ENCODE measurements at regions not wholly inside any gene's neighbourhood (a gene's known extent, or its start where the extent isn't known, plus 50 kb on each side); places are given as distances from the start of the nearest gene placed in this dataset.

DNA sequence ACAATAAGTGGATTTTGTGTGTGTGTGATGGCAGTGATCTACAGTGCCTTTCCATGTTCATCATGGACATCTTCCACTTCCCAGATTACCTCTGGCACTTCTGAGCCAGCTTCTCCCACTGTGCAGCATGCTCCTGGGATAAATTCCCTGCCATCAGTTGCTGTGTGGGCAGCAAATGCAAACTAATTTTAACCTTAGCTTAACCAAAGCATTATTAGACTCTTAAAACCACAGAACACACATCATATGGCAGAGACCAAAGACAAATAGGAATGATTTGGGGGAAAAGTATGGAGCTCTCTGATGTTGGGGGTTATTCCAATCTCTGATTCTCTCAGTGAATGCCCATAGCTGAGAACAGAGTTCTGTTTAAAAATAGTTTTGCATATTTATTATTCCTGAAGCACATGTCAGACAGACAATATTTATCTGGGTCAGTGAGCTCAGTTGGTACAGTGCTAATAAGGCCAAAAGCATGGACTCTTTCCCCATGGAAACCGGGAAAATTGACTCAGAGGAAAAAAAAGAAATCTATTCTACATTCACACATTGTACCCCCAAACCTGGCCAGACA, 567.4 kb downstream of the IQCM start:
- Mint-ChIP-seq H3K27ac (no peak overlapping the region), H3K4me1 (no peaks in the 10 kb centered on the region), H3K4me3 (no peak overlapping the region), H3K27me3 (no peaks in the 10 kb centered on the region), H3K9me3 (no peaks in the 10 kb centered on the region), H3K36me3 (ENCODE audit: low read depth) (no peaks in the 10 kb centered on the region)
- DNase-seq = no peak
- ChIA-PET POLR2A (no interaction called here), CTCF (no interaction called here)

DNA sequence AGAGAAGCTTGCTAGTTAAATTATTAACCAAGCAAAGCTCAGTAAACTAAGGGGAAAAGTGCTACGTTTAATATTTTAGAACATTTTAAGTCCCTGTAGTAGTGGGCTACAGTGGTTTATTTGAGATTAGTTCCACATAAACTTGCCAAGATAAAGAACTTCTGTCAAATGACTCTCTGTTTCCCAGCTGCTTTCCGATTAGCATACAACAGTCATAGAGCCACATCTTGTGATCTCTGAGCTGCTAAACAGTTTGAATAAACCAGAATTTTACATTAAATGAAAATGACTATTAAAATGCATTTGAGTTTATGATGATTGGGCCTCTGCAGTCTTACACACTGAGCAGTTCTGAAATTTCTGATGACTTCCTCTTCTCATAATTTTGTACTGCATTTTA, 568.5 kb downstream of the IQCM start:
- Mint-ChIP-seq H3K4me3 (no peak overlapping the region), H3K27ac (no peak overlapping the region), H3K9me3 (no peaks in the 10 kb centered on the region), H3K36me3 (ENCODE audit: low read depth) (no peaks in the 10 kb centered on the region), H3K27me3 (no peaks in the 10 kb centered on the region), H3K4me1 (no peaks in the 10 kb centered on the region)
- ChIA-PET POLR2A (no interaction called here), CTCF (no interaction called here)
- DNase-seq = no peak

DNA sequence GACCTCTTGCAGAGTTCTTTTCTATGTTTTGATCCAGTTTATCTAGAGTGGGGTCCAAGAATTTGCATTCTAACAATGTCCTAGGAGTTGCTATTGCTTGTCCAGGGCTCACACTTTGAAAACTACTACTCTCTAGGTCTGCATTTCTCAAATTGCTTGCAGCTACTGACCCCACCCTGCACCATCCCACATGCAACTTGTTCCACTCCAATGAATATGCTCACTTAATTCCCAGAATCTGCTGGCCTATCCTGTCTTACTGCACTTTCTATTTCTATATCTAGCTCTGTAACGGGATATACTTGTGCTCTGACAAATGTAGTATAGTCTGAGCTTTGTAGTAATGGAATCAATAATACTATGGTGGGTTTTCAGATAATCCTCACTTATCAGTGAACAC, 570.3 kb downstream of the IQCM start:
- POLR2A ChIA-PET = no interaction called here
- no peaks in the 10 kb centered on the region for H3K9me3 Mint-ChIP-seq
- H3K4me3 Mint-ChIP-seq = no peak overlapping the region
- no peaks in the 10 kb centered on the region for H3K36me3 Mint-ChIP-seq (ENCODE audit: low read depth)
- CTCF ChIA-PET = interaction anchor here (1.6 kb wide), 1 partner anchor 18 kb away, joined by 3 read pairs; no protein-coding TSS in a partner anchor
- no peaks in the 10 kb centered on the region for H3K4me1 Mint-ChIP-seq
- no peak overlapping the region for H3K27ac Mint-ChIP-seq
- no peak for DNase-seq
- no peaks in the 10 kb centered on the region for H3K27me3 Mint-ChIP-seq

DNA sequence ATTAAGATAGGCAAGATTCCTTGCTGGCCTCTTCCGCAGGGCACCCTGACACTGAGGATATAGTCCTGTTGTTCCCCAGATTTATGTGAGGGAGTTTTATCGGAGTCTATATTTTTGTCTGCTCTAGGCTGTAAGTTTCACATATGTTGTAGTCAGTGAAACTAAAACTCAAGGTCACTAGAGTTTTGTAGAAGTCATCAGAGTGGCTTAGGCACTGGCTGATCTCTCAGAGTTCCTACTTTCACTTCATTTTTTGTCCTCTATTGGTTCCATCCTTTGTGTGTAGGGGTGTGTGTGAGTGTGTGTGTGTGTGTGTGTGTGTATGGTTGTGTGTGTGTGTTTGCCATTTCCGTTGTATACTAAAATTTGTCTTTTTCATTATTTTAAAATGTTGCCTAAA, 577.5 kb downstream of the IQCM start:
- DNase-seq = no peak
- CTCF ChIA-PET = no interaction called here

DNA sequence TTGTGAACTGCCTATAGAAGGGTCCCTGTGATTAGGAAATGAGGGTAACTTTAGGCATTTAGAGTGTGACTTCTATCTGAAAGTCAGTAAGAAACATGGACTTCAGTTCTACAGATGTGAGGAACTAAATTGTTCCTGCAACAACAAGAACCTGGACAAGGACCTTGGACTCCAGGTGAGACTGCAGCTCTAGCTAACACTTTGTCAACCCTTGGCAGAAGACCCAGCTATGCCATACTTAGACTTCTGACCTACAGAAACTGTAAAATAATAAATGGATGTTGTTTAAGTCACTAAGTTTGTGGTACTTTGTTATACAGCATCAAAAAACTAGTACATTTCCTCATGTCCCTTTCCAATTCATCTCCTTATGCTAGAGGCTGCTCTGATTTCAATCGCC, 580.8 kb downstream of the IQCM start:
- ChIA-PET CTCF (no interaction called here), POLR2A (no interaction called here)
- Mint-ChIP-seq H3K27ac (no peak overlapping the region), H3K4me3 (no peak overlapping the region), H3K36me3 (ENCODE audit: low read depth) (no peaks in the 10 kb centered on the region), H3K27me3 (no peaks in the 10 kb centered on the region), H3K9me3 (no peaks in the 10 kb centered on the region), H3K4me1 (no peaks in the 10 kb centered on the region)
- no peak for DNase-seq

More for the DNA sequence above, 577.5 kb downstream of the IQCM start:
- Mint-ChIP-seq H3K36me3 (ENCODE audit: low read depth) (no peaks in the 10 kb centered on the region), H3K4me1 (no peaks in the 10 kb centered on the region), H3K4me3 (no peak overlapping the region), H3K9me3 (no peaks in the 10 kb centered on the region), H3K27ac (no peak overlapping the region), H3K27me3 (no peaks in the 10 kb centered on the region)
- POLR2A ChIA-PET = no interaction called here

DNA sequence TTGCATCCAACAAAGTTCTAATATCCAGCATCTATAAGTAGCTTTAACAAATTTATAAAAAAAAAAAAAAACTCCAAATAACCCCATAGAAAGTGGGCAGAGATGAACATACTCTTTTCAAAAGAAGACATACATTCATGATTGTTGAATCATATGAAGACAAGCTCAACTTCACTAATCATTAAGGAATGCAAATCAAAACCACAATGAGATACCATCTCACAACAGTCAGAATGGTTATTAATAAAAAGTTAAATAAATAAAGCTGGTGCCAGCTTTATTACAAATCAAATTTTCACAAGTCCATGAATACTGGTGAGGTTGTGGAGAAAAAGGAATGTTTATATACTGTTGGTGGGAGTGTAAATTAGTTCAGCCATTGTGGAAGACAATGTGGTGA, 592.0 kb downstream of the IQCM start:
- Mint-ChIP-seq H3K36me3 (ENCODE audit: low read depth) (no peaks in the 10 kb centered on the region), H3K4me1 (no peaks in the 10 kb centered on the region), H3K4me3 (no peak overlapping the region), H3K9me3 (peaks cover 2% of the 10 kb centered on the region), H3K27me3 (no peaks in the 10 kb centered on the region), H3K27ac (no peak overlapping the region)
- DNase-seq = no peak
- ChIA-PET CTCF (no interaction called here), POLR2A (no interaction called here)

DNA sequence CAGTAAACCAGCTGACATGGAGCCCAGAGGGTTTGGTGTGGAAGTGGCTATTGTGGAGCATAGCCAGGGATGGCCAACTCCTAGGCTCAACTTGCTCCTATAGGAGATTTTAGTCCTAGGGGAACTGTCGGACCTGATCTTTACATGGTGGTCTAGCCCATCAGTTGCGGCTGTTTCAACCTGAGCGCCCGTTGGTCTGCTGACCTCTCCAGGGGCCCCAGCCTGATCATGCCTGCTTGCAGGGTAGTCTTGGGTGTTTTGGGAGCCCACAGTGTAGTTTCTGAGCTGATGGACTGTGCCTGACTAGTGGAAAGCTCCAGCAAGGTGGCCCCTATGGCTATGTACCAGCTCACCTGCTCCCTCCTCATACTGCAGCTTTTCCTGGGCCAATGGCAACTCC, 597.0 kb downstream of the IQCM start:
- ChIA-PET POLR2A (no interaction called here), CTCF (no interaction called here)
- Mint-ChIP-seq H3K9me3 (peaks cover 4% of the 10 kb centered on the region), H3K27ac (no peak overlapping the region), H3K4me3 (no peak overlapping the region), H3K4me1 (no peaks in the 10 kb centered on the region), H3K36me3 (ENCODE audit: low read depth) (no peaks in the 10 kb centered on the region), H3K27me3 (no peaks in the 10 kb centered on the region)
- DNase-seq = no peak

DNA sequence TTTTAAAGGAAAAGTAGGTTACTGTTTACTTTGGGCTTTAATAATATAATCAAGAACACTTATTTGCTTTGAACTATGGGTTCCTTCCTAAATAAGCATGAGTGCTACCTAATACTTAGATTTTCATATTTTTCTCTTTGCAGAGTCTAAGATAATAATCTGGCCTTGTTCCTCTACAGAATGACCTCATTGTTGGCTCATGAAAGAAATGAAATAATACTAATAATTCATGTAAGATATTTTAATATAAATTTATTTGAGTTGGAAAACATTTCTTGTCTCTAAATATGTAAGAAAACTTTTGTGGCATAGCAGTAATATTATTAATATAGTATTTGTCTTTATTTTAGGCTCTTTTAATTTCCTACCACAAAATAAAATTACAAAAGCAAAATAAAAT, 601.3 kb downstream of the IQCM start:
- Mint-ChIP-seq H3K27me3 (no peaks in the 10 kb centered on the region), H3K4me1 (no peaks in the 10 kb centered on the region), H3K9me3 (peaks cover 2% of the 10 kb centered on the region), H3K27ac (no peak overlapping the region), H3K36me3 (ENCODE audit: low read depth) (no peaks in the 10 kb centered on the region), H3K4me3 (no peak overlapping the region)
- no peak for DNase-seq
- ChIA-PET POLR2A (no interaction called here), CTCF (no interaction called here)

DNA sequence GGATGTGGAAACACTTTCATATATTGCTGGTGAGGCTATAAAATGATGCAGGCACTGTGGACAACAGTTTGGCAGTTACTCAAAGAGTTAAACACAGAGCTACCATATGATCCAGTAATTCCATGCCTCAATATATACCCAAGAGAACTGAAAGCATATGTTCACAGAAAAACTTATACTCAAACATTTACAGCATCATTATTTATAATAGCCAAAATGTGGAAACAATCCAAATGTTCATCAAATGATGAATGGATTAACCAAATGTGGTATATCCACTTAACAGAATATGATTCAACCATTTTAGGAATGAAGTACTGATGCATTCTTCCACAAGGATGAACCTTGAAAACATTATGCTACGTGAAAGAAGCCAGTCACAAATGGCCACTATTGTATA, 603.8 kb downstream of the IQCM start:
- CTCF ChIA-PET = no interaction called here
- DNase-seq = no peak
- Mint-ChIP-seq H3K27me3 (no peaks in the 10 kb centered on the region), H3K4me1 (no peaks in the 10 kb centered on the region), H3K27ac (no peak overlapping the region), H3K4me3 (no peak overlapping the region), H3K9me3 (no peaks in the 10 kb centered on the region), H3K36me3 (ENCODE audit: low read depth) (no peaks in the 10 kb centered on the region)
- POLR2A ChIA-PET = no interaction called here

DNA sequence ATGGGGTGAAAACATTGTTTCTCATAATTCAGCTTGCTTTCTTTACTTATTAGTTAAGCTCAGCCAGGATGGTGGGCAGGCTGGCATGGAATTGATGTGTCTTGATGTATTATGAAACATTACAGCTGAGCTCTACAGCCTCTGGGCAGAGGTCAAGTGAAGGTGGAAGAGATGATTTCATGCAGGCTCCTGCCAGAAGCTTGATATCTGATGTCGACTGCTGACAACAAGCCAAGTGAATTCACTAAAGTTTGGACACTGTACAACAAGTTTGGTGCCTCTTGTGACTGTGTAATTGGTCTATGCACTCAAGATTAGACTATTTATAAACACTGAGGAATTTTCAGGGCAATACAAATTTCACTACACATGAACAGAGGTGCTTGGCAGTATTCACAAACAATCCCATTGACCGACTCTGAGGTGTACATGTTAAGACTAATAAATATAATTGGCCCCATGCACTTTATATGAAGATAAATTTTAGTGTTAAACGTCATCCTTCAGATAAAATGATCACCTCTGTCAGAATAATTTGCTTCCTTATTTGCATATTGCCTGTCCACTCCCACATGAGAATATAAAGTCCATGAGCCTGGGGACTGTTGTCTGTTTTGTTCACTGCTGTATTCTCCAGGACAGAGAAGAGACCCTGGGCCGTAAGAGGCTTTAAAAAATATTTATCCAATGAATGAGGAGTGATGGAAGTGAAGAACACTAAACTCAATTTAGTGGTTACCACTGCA, 612.2 kb downstream of the IQCM start:
- CTCF ChIA-PET = no interaction called here
- POLR2A ChIA-PET = no interaction called here
- Mint-ChIP-seq H3K36me3 (ENCODE audit: low read depth) (no peaks in the 10 kb centered on the region), H3K27ac (no peak overlapping the region), H3K27me3 (no peaks in the 10 kb centered on the region), H3K4me1 (no peaks in the 10 kb centered on the region), H3K9me3 (no peaks in the 10 kb centered on the region), H3K4me3 (no peak overlapping the region)
- DNase-seq = no peak

DNA sequence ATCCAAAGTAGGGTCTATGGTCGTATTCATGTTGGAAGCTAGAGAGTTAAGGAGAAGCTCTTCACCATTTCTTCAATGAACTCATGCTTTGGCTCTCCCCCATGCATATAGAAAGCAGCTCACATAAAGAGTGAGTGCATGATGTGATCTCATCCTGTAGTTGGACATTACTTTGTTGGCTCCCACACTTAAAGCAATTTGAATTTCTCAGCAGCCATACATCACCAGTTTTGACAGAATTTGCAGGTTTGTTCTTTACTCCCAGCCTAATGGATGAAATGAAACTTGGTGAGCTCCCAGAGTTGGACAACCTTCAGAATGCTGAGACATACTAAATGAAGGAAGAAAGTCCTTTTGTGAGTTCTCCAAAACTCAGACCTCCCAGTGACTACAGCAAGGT, 613.5 kb downstream of the IQCM start:
- ChIA-PET CTCF (no interaction called here), POLR2A (no interaction called here)
- H3K27ac Mint-ChIP-seq = no peak overlapping the region
- DNase-seq = no peak
- no peaks in the 10 kb centered on the region for H3K27me3 Mint-ChIP-seq
- H3K4me1 Mint-ChIP-seq = no peaks in the 10 kb centered on the region
- H3K36me3 Mint-ChIP-seq (ENCODE audit: low read depth) = no peaks in the 10 kb centered on the region
- H3K9me3 Mint-ChIP-seq = no peaks in the 10 kb centered on the region
- no peak overlapping the region for H3K4me3 Mint-ChIP-seq

DNA sequence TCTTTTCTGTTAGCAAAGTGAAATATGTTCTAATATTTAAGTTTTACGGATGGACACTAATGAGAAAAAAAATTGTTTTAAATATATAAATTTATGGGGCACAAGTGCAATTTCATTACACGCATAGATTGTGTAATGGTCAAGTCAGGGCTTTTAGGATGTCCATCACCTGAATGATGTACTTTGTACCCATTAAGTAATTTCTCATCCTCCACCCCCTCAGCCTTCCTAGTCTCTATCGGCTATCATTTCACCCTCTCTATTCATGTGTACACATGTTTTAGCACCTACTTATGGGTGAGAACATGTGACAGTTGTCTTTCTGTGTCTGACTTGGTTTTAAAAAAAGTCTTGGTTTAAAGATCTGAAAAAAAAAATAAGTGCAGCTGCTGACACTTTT, 616.0 kb downstream of the IQCM start:
- no peaks in the 10 kb centered on the region for H3K27me3 Mint-ChIP-seq
- no peak overlapping the region for H3K27ac Mint-ChIP-seq
- no peaks in the 10 kb centered on the region for H3K4me1 Mint-ChIP-seq
- no peak overlapping the region for H3K4me3 Mint-ChIP-seq
- ChIA-PET CTCF (no interaction called here), POLR2A (no interaction called here)
- H3K9me3 Mint-ChIP-seq = no peaks in the 10 kb centered on the region
- no peak for DNase-seq
- H3K36me3 Mint-ChIP-seq (ENCODE audit: low read depth) = no peaks in the 10 kb centered on the region

DNA sequence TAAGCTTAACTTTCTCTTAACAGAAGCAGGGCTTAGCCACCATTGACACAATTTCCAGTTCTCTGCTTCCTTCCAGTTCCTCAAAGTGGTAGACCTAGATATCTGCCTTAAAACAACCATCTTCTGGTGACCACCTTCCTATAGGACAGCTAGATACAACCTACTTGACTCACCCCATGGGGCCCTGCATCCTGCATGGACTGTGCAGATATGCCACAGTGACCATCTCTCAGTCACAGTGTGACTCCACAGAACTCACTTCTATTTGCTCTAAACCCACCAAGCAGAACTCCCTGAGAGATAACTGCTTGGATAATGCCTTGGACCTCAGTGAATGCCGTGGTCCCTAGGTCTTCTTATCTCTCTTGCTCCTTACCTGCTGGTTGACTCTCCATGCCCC, 621.6 kb downstream of the IQCM start:
- ChIA-PET POLR2A (no interaction called here), CTCF (no interaction called here)
- H3K36me3 Mint-ChIP-seq (ENCODE audit: low read depth) = no peaks in the 10 kb centered on the region
- H3K27me3 Mint-ChIP-seq = no peaks in the 10 kb centered on the region
- no peaks in the 10 kb centered on the region for H3K4me1 Mint-ChIP-seq
- no peak overlapping the region for H3K27ac Mint-ChIP-seq
- H3K4me3 Mint-ChIP-seq = no peak overlapping the region
- no peak for DNase-seq
- H3K9me3 Mint-ChIP-seq = no peaks in the 10 kb centered on the region

DNA sequence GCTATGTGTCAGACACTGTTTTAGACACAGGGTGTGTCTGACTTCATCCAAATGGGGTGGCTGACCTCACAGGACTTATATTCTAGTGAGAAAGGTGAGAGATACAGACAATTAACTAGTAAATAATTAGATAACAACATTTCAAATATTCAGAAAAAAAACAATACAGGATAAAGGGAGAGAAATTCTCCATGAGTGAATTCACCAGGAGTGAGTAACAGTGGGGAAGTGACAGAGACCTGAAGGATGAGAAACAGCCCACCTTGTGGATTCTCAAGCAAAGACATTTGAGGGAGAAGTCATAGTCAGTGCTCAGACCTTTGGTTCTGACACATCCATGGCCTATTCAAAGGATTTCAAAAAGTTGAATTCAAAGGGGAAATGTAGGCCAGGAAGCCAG, 627.9 kb downstream of the IQCM start:
- Mint-ChIP-seq H3K9me3 (no peaks in the 10 kb centered on the region), H3K36me3 (ENCODE audit: low read depth) (no peaks in the 10 kb centered on the region), H3K4me3 (no peak overlapping the region), H3K4me1 (no peaks in the 10 kb centered on the region), H3K27ac (no peak overlapping the region), H3K27me3 (no peaks in the 10 kb centered on the region)
- POLR2A ChIA-PET = no interaction called here
- CTCF ChIA-PET = no interaction called here
- DNase-seq = no peak
